ENCODE measurements at regions not wholly inside any gene's neighbourhood (a gene's known extent, or its start where the extent isn't known, plus 50 kb on each side); places are given as distances from the start of the nearest gene placed in this dataset.

- Mint-ChIP-seq H3K4me3 (no peak overlapping the region), H3K27me3 (ENCODE audit: low read depth) (peaks cover 15% of the 10 kb centered on the region), H3K9me3 (peaks cover 9% of the 10 kb centered on the region; the same call in 1 of the 2 replicates), H3K27ac (peak overlapping the region; percentile 90; the same call in 1 of the 2 replicates), H3K4me1 (peaks cover 62% of the 10 kb centered on the region), H3K36me3 (peaks cover 6% of the 10 kb centered on the region)
- DNase-seq (ENCODE audit: low spot score) (no peak), ATAC-seq (peak; percentile 72)
- CTCF ChIA-PET = no interaction called here
- TF ChIP-seq TEAD1 (CRISPR knock-in tag; IDR thresholded peaks at IDR 0.05) (no peak), USF2 (CRISPR knock-in tag; IDR thresholded peaks at IDR 0.05) (no peak), CREM (CRISPR knock-in tag; IDR thresholded peaks at IDR 0.05) (no peak), ARID4B (CRISPR knock-in tag; IDR thresholded peaks at IDR 0.05; ENCODE audit: borderline replicate concordance) (no peak), ZBTB43 (CRISPR knock-in tag; IDR thresholded peaks at IDR 0.05) (no peak), KAT7 (CRISPR knock-in tag; IDR thresholded peaks at IDR 0.05; ENCODE audit: borderline replicate concordance) (no peak), PREB (CRISPR knock-in tag; IDR thresholded peaks at IDR 0.05; ENCODE audit: borderline replicate concordance) (no peak), JUN (CRISPR knock-in tag; IDR thresholded peaks at IDR 0.05) (no peak)
- POLR2A ChIA-PET = no interaction called here
Measured at GRCh38 chr1:69077633-69078032, 490.1 kb upstream of the LRRC7 start.

GRCh38 chr1:69081668-69082067 is 486.1 kb upstream of the LRRC7 start:
- Mint-ChIP-seq H3K9me3 (no peaks in the 10 kb centered on the region; the same call in 1 of the 2 replicates), H3K4me1 (peaks cover 69% of the 10 kb centered on the region)

GRCh38 chr1:69082312-69082711 is 485.4 kb upstream of the LRRC7 start:
- ATAC-seq = no peak
- Mint-ChIP-seq H3K9me3 (no peaks in the 10 kb centered on the region; the same call in 1 of the 2 replicates), H3K27me3 (ENCODE audit: low read depth) (peaks cover 15% of the 10 kb centered on the region), H3K4me1 (peaks cover 65% of the 10 kb centered on the region), H3K27ac (no peak overlapping the region), H3K4me3 (no peak overlapping the region), H3K36me3 (no peaks in the 10 kb centered on the region)
- no peak for DNase-seq (ENCODE audit: low spot score)
- TF ChIP-seq JUN (CRISPR knock-in tag; IDR thresholded peaks at IDR 0.05) (no peak), ZNF317 (CRISPR knock-in tag; IDR thresholded peaks at IDR 0.05; ENCODE audit: borderline replicate concordance, low read depth) (no peak), FOXJ3 (CRISPR knock-in tag; IDR thresholded peaks at IDR 0.05; ENCODE audit: borderline replicate concordance) (no peak), FOXK1 (CRISPR knock-in tag; IDR thresholded peaks at IDR 0.05) (no peak), USF2 (CRISPR knock-in tag; IDR thresholded peaks at IDR 0.05) (no peak), ZNF232 (CRISPR knock-in tag; IDR thresholded peaks at IDR 0.05) (no peak), MXD4 (CRISPR knock-in tag; IDR thresholded peaks at IDR 0.05; ENCODE audit: borderline replicate concordance) (no peak)
- POLR2A ChIA-PET = no interaction called here
- CTCF ChIA-PET = no interaction called here

More at GRCh38 chr1:69081668-69082067, 486.1 kb upstream of the LRRC7 start:
- H3K36me3 Mint-ChIP-seq = no peaks in the 10 kb centered on the region
- no peak overlapping the region for H3K27ac Mint-ChIP-seq
- H3K27me3 Mint-ChIP-seq (ENCODE audit: low read depth) = peaks cover 15% of the 10 kb centered on the region
- ATAC-seq = no peak
- no peak overlapping the region for H3K4me3 Mint-ChIP-seq
- TF ChIP-seq MLX (CRISPR knock-in tag; IDR thresholded peaks at IDR 0.05) = no peak
- POLR2A ChIA-PET = no interaction called here
- no peak for DNase-seq (ENCODE audit: low spot score)
- CTCF ChIA-PET = no interaction called here

Data from WTC11 (cell line).